ENCODE measurements at regions not wholly inside any gene's neighbourhood (a gene's known extent, or its start where the extent isn't known, plus 50 kb on each side); places are given as distances from the start of the nearest gene placed in this dataset.
A peak's percentile ranks its signal among the peaks of the same experiment; 100 is the strongest.

DNA sequence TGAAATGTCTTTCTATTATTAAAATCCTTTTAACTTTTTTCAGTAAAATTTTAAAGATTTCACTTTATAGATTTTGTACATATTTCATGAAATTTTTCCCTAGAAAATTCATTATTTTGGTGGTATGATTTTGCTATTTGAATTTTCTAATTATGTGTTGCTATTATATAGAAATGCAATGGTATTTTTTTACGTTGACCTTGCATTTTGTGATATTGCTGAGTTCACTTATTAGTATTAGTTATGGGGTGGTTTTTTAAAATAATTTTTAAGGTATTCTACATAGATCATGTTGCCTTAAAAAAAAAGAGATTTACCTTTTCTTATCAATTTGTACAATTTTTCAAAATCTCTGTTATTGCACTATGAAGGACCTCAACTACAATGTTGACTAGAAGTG lies 458.3 kb downstream of the TLE1 start:
- no peak for DNase-seq (ENCODE audit: low read depth)
- TF ChIP-seq, protein P1, sequence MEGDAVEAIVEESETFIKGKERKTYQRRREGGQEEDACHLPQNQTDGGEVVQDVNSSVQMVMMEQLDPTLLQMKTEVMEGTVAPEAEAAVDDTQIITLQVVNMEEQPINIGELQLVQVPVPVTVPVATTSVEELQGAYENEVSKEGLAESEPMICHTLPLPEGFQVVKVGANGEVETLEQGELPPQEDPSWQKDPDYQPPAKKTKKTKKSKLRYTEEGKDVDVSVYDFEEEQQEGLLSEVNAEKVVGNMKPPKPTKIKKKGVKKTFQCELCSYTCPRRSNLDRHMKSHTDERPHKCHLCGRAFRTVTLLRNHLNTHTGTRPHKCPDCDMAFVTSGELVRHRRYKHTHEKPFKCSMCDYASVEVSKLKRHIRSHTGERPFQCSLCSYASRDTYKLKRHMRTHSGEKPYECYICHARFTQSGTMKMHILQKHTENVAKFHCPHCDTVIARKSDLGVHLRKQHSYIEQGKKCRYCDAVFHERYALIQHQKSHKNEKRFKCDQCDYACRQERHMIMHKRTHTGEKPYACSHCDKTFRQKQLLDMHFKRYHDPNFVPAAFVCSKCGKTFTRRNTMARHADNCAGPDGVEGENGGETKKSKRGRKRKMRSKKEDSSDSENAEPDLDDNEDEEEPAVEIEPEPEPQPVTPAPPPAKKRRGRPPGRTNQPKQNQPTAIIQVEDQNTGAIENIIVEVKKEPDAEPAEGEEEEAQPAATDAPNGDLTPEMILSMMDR (IDR thresholded peaks at IDR 0.05; ENCODE audit: control insufficient read depth, extremely low read depth, insufficient read depth), result no peak
- H3K4me3 ChIP-seq (ENCODE audit: low read depth, low read length), result no peak overlapping the region

DNA sequence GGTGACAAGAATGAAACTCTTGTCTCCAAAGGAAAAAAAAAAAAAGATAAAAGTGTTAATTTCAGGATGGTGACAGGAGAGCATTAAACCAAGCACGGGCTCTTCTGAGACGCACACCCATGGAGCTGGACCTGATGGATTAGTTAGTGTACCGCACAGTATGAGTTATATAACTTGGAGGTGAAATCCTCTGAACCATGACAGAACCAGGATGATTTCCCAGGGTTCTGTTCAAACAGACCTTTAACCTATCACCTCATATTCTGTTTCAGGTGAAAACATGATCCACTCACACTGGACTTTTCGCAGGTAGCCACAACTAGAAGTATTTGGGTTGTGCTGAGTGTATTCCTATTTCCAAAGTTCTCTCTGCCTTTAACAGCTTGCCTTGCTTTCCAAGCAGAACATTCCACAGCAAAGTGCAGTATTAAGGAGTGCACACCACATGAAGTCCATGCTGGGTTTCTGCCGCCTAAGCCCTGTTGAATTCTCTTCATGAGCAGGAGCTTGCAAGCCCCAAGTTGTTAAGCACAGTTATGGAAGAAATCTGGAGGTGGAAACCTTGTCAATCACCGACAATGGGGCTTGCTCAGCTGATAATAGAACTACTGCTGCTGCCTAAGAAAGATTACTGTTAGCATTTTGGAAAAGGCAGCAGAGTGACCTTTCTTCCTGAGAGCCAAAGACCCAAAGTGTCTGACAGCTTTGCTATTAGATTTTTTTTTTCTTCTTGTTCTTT lies 461.7 kb downstream of the TLE1 start:
- no peak for DNase-seq (ENCODE audit: low read depth)
- TF ChIP-seq, protein P1 (IDR thresholded peaks at IDR 0.05; ENCODE audit: control insufficient read depth, extremely low read depth, insufficient read depth), result no peak

DNA sequence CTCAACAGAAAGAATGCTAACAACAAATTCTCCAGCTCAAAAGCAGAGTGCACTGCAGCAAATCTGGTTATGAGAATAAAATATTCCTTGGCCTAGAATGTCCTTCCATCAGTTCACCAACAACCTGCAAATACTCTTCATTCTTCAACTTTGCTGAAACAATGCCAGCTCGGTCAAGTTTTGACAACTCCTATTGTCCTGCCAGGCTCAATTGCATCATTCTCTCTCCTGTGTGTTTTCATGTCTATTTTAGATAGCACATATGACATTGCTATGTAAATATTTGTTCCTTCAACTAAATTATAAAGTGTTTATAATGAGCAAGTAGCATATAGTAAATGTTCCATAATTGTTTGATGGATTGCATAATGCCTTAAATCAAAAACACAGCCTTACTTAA lies 463.8 kb downstream of the TLE1 start:
- H3K4me3 ChIP-seq (ENCODE audit: low read depth, low read length), result no peak overlapping the region
- TF ChIP-seq, protein P1 (IDR thresholded peaks at IDR 0.05; ENCODE audit: control insufficient read depth, extremely low read depth, insufficient read depth), result no peak
- peak; percentile 61 for DNase-seq (ENCODE audit: low read depth)

More for the DNA sequence above, 461.7 kb downstream of the TLE1 start:
- no peak overlapping the region for H3K4me3 ChIP-seq (ENCODE audit: low read depth, low read length)

DNA sequence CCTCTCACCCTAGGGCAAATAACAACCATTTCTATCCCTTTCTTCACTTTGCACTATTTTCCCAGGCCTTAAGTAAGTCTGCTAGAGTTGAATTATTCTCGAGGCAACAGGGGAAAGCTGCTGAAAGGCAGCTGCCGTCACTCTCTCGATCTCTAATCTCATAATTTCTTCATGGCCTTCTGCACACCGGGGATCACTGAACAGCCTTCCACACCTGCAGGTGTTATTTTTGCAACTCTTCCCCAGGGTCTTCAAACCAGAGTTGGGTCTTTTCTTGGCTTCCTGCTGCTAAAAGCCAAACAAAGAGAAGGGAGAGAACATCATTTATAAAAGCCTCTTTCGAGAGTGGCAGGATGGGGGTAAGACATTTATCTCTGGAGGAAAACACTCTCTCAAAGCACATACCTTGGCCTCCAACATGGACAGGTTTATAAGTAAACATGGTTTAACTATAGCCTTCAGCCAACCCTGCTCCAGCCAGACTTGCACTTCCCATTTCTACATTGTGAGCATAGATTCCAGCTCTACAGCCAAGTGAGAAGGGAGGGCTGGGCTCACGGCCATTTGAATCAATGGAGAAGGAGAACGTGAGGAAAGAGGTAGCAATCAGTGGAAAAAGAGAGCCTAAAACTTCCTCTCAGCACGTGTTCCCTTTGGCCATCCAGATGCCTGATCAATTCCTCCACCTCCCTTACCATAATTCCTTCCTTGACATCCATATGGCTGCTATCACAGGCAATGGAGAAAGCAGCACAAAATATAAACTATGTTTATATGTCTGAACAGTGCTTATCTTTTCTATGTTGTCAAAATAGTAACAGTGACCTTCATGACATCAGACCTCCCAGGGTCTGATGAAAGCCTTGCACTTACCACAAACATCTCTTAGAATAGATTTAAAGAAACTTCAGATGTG lies 464.9 kb downstream of the TLE1 start:
- peak; percentile 62 for DNase-seq (ENCODE audit: low read depth)
- H3K4me3 ChIP-seq (ENCODE audit: low read depth, low read length), result no peak overlapping the region
- TF ChIP-seq, protein P1 (IDR thresholded peaks at IDR 0.05; ENCODE audit: control insufficient read depth, extremely low read depth, insufficient read depth), result no peak

DNA sequence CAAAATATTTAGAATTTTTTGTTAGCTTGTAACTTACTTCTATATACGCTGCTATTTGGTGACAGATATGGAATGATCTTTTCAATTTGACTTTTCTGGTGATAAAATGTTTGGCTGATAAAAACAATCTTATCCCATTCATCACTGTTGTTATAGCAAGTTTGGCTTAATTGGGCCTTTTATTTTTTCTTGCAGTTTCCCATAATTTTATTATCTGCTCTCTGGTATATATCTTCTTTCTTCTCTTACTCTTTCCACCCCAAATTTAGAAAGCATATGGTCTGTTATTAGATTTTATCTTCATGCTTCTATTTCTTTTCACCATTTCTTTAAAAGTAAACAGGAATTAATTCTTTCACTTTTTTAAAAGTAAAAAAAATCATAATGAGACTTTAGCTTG lies 474.4 kb downstream of the TLE1 start:
- TF ChIP-seq, protein P1 (IDR thresholded peaks at IDR 0.05; ENCODE audit: control insufficient read depth, extremely low read depth, insufficient read depth), result no peak
- no peak overlapping the region for H3K4me3 ChIP-seq (ENCODE audit: low read depth, low read length)
- no peak for DNase-seq (ENCODE audit: low read depth)

DNA sequence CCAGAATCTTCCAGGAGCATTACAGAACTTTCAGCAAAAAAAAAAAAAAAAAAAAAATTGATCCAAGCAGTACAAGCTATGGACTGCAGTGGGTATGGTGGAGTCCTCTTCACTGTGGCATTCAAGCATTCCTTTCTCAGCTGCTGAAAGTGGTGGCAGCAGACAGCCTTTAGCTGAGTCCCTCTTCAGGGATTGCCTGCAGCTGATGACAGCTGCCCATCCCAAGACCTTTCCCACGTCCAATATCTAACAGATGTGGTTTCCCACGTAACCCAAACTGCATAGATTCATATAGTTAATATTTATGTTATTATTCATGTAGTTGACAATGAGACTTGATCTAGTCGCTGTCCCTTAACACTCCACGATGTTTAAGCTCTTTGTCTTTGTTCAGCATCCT lies 475.9 kb downstream of the TLE1 start:
- TF ChIP-seq, protein P1 (IDR thresholded peaks at IDR 0.05; ENCODE audit: control insufficient read depth, extremely low read depth, insufficient read depth), result no peak
- DNase-seq (ENCODE audit: low read depth), result no peak
- no peak overlapping the region for H3K4me3 ChIP-seq (ENCODE audit: low read depth, low read length)
